ENCODE measurements at regions not wholly inside any gene's neighbourhood (a gene's known extent, or its start where the extent isn't known, plus 50 kb on each side); places are given as distances from the start of the nearest gene placed in this dataset.
"Not testable (repeated sequence)": the region's sequence is repeated elsewhere in the genome, so short reads cannot be mapped to it uniquely, and the experiment has no call there.

- TF ChIP-seq CTCF (IDR thresholded peaks at IDR 0.05) (no peak), ZFX (IDR thresholded peaks at IDR 0.05; ENCODE audit: borderline replicate concordance) (no peak)
- no peak overlapping the region for H3K27ac ChIP-seq
Measured at GRCh38 chr5:2542821-2543220, 208.7 kb downstream of the IRX2 start.

GRCh38 chr5:2542026-2542425 lies 209.5 kb downstream of the IRX2 start:
- H3K27ac ChIP-seq = no peak overlapping the region
- TF ChIP-seq CTCF (IDR thresholded peaks at IDR 0.05) = no peak
- TF ChIP-seq ZFX (IDR thresholded peaks at IDR 0.05; ENCODE audit: borderline replicate concordance) = no peak

- H3K27ac ChIP-seq = no peak overlapping the region
- TF ChIP-seq ZFX (IDR thresholded peaks at IDR 0.05; ENCODE audit: borderline replicate concordance) (no peak), CTCF (IDR thresholded peaks at IDR 0.05) (no peak)
Measured at GRCh38 chr5:2538169-2538568, 213.3 kb downstream of the IRX2 start.

GRCh38 chr5:2537378-2538145 lies 213.9 kb downstream of the IRX2 start:
- TF ChIP-seq ZFX (IDR thresholded peaks at IDR 0.05; ENCODE audit: borderline replicate concordance) (no peak), CTCF (IDR thresholded peaks at IDR 0.05) (no peak)
- no peak overlapping the region for H3K27ac ChIP-seq

GRCh38 chr5:2536632-2537377 lies 214.7 kb downstream of the IRX2 start:
- TF ChIP-seq CTCF (IDR thresholded peaks at IDR 0.05) = no peak
- no peak for TF ChIP-seq ZFX (IDR thresholded peaks at IDR 0.05; ENCODE audit: borderline replicate concordance)
- H3K27ac ChIP-seq = no peak overlapping the region

- TF ChIP-seq CTCF (IDR thresholded peaks at IDR 0.05) (no peak), ZFX (IDR thresholded peaks at IDR 0.05; ENCODE audit: borderline replicate concordance) (no peak)
Measured at GRCh38 chr5:2534970-2535369, 216.5 kb downstream of the IRX2 start.

GRCh38 chr5:2534251-2534650 lies 217.2 kb downstream of the IRX2 start:
- no peak overlapping the region for H3K27ac ChIP-seq
- no peak for TF ChIP-seq CTCF (IDR thresholded peaks at IDR 0.05)
- no peak for TF ChIP-seq ZFX (IDR thresholded peaks at IDR 0.05; ENCODE audit: borderline replicate concordance)

More at GRCh38 chr5:2534970-2535369, 216.5 kb downstream of the IRX2 start:
- no peak overlapping the region for H3K27ac ChIP-seq

- H3K27ac ChIP-seq = not testable (repeated sequence)
Measured at GRCh38 chr5:2533848-2534247, 217.6 kb downstream of the IRX2 start.
